IMR-90 (cell line): ENCODE measurements at regions not wholly inside any gene's neighbourhood (a gene's known extent, or its start where the extent isn't known, plus 50 kb on each side); places are given as distances from the start of the nearest gene placed in this dataset.

Experiments used
- ATAC-seq: fragments of 200-7000 bp; cut with Tn5 transposase; 2 replicates; pipeline ENCODE4 v1.9.1; 2020; ENCODE audit warnings: low read depth, mild to moderate bottlenecking, moderate library complexity
- BruUV-seq: library from RNA; stranded (reverse); fragments of 400-500 nt; replicated peaks from 2 replicates; lab custom pipeline; 2021; lab: Mats Ljungman, UMichigan
- CTCF ChIA-PET: fragments of 300-600 bp; formaldehyde crosslinking; extraction: SDS; loops from one replicate; lab custom pipeline; 2021; ENCODE audit warnings: antibody characterized with exemption; lab: Yijun Ruan, JAX
- POLR2A ChIA-PET: fragments of 300-600 bp; sonication (Branson Sonifier 250); formaldehyde crosslinking; loops from one replicate; lab custom pipeline; 2022; ENCODE audit warnings: antibody characterized with exemption; ENCODE audit not compliant: unreplicated experiment; lab: Charles Lee
- DNase-seq: peaks from one replicate; pipeline ENCODE4 v3.0.0; 2013
- H2AFZ ChIP-seq: replicated peaks from 2 replicates; pipeline ENCODE3; 2013; ENCODE audit warnings: low read length, mild to moderate bottlenecking; ENCODE audit not compliant: poor library complexity
- H2AK5ac ChIP-seq: 2 replicates; pipeline ENCODE4 v1.6.1; 2013; ENCODE audit warnings: low read depth, low read length, inconsistent platforms
- H2AK9ac ChIP-seq: replicated peaks from 2 replicates; pipeline ENCODE3; 2013; ENCODE audit warnings: mild to moderate bottlenecking, low read depth, low read length, moderate library complexity; ENCODE audit not compliant: poor library complexity
- H2BK120ac ChIP-seq: 2 replicates; pipeline ENCODE4 v1.6.1; 2013; ENCODE audit warnings: low read depth, low read length, inconsistent platforms
- H2BK15ac ChIP-seq: 3 replicates; pipeline ENCODE4 v1.6.1; 2013; ENCODE audit warnings: low read depth, low read length, inconsistent platforms
- H2BK20ac ChIP-seq: 2 replicates; pipeline ENCODE4 v1.6.1; 2013; ENCODE audit warnings: low read depth, mild to moderate bottlenecking, inconsistent platforms, low read length, moderate library complexity
- H2BK5ac ChIP-seq: 2 replicates; pipeline ENCODE4 v1.6.1; 2013; ENCODE audit warnings: mild to moderate bottlenecking, low read depth, low read length, inconsistent platforms; ENCODE audit not compliant: poor library complexity, severe bottlenecking
- H3K14ac ChIP-seq: replicated peaks from 2 replicates; pipeline ENCODE4 v1.6.1; 2013; ENCODE audit warnings: low read depth, low read length, inconsistent platforms
- H3K18ac ChIP-seq: 2 replicates; pipeline ENCODE4 v1.6.1; 2013; ENCODE audit warnings: low read depth, low read length, control low read depth
- H3K23ac ChIP-seq: 2 replicates; pipeline ENCODE4 v1.6.1; 2013; ENCODE audit warnings: low read depth, low read length, inconsistent platforms
- H3K27ac ChIP-seq: 2 replicates; pipeline ENCODE4 v1.5.1; 2013; ENCODE audit warnings: mild to moderate bottlenecking, control low read depth, low read length; ENCODE audit not compliant: insufficient read depth
- H3K27me3 ChIP-seq: 2 replicates; pipeline ENCODE4 v1.6.1; 2013; ENCODE audit warnings: low read length; ENCODE audit not compliant: control insufficient read depth, insufficient read depth
- H3K36me3 ChIP-seq: 2 replicates; pipeline ENCODE4 v1.6.1; 2013; ENCODE audit warnings: low read length, mixed read lengths; ENCODE audit not compliant: control insufficient read depth, insufficient read depth
- H3K4ac ChIP-seq: 2 replicates; pipeline ENCODE4 v1.6.1; 2013; ENCODE audit warnings: low read depth, low read length, inconsistent platforms
- H3K4me1 ChIP-seq: 2 replicates; pipeline ENCODE4 v1.6.1; 2013; ENCODE audit warnings: low read length, mixed read lengths; ENCODE audit not compliant: control insufficient read depth, insufficient read depth
- H3K4me2 ChIP-seq: 2 replicates; pipeline ENCODE4 v1.6.1; 2013; ENCODE audit warnings: low read depth, mild to moderate bottlenecking, control low read depth, low read length, moderate library complexity
- H3K4me3 ChIP-seq: 2 replicates; pipeline ENCODE4 v1.5.1; 2013; ENCODE audit warnings: low read depth, mild to moderate bottlenecking, control low read depth, low read length, moderate library complexity; ENCODE audit not compliant: insufficient read depth
- H3K56ac ChIP-seq: 2 replicates; pipeline ENCODE4 v1.6.1; 2013; ENCODE audit warnings: low read length, inconsistent platforms; ENCODE audit not compliant: insufficient read depth; ENCODE audit errors: extremely low read depth
- H3K79me1 ChIP-seq, 2 experiments: 2 replicates each; pipeline ENCODE4 v1.6.1; 2013; ENCODE audit warnings: low read length in 2 of 2, inconsistent platforms in 1 of 2, low read depth in 1 of 2
- H3K9ac ChIP-seq: 2 replicates; pipeline ENCODE4 v1.6.1; 2013; ENCODE audit warnings: low read depth, low read length, control low read depth
- H3K9me1 ChIP-seq: 2 replicates; pipeline ENCODE4 v1.6.1; 2013; ENCODE audit warnings: low read length, inconsistent platforms; ENCODE audit not compliant: insufficient read depth
- H3K9me3 ChIP-seq: 2 replicates; pipeline ENCODE4 v1.6.1; 2013; ENCODE audit warnings: low read length; ENCODE audit not compliant: control insufficient read depth, insufficient read depth
- H4K20me1 ChIP-seq: 2 replicates; pipeline ENCODE4 v1.6.1; 2013; ENCODE audit warnings: low read length, inconsistent platforms; ENCODE audit not compliant: insufficient read depth
- H4K5ac ChIP-seq: 2 replicates; pipeline ENCODE4 v1.6.1; 2013; ENCODE audit warnings: mild to moderate bottlenecking, low read depth, low read length, control low read depth
- H4K8ac ChIP-seq, 2 experiments: 2 replicates each; pipeline ENCODE4 v1.6.1; 2013; ENCODE audit warnings: low read depth in 2 of 2, low read length in 2 of 2, control low read depth in 1 of 2, inconsistent platforms in 1 of 2
- H4K91ac ChIP-seq: 2 replicates; pipeline ENCODE4 v1.6.1; 2013; ENCODE audit warnings: low read depth, low read length, inconsistent platforms; ENCODE audit not compliant: insufficient read depth
- BHLHE40 ChIP-seq: fragments of 150-350 bp; IDR thresholded peaks from 2 replicates; pipeline ENCODE4 v1.6.1; 2016; ENCODE audit warnings: mild to moderate bottlenecking, low read depth, low read length
- CEBPB ChIP-seq: IDR thresholded peaks from 2 replicates; pipeline ENCODE4 v1.6.1; 2012; ENCODE audit warnings: low read depth, low read length, improper control_type of control experiment
- CHD1 ChIP-seq: IDR thresholded peaks from 2 replicates; pipeline ENCODE4 v1.6.1; 2012; ENCODE audit warnings: low read depth, low read length, improper control_type of control experiment
- CTCF ChIP-seq: conservative IDR thresholded peaks from 2 replicates; pipeline ENCODE4 v1.5.1; 2012; ENCODE audit warnings: mild to moderate bottlenecking, low read depth, low read length, improper control_type of control experiment
- ELK1 ChIP-seq: fragments of 150-350 bp; IDR thresholded peaks from 2 replicates; pipeline ENCODE4 v1.6.1; 2016; ENCODE audit warnings: low read depth, mild to moderate bottlenecking, low read length, moderate library complexity, borderline replicate concordance
- FOS ChIP-seq: fragments of 150-350 bp; IDR thresholded peaks from 2 replicates; pipeline ENCODE4 v1.6.1; 2016; ENCODE audit warnings: low read depth, low read length
- MAFK ChIP-seq: IDR thresholded peaks from 2 replicates; pipeline ENCODE4 v1.6.1; 2012; ENCODE audit warnings: low read depth, low read length, improper control_type of control experiment
- MAZ ChIP-seq: IDR thresholded peaks from 2 replicates; pipeline ENCODE4 v1.6.1; 2012; ENCODE audit warnings: low read depth, mild to moderate bottlenecking, low read length, improper control_type of control experiment, moderate library complexity, borderline replicate concordance
- MXI1 ChIP-seq: IDR thresholded peaks from 2 replicates; pipeline ENCODE4 v1.6.1; 2012; ENCODE audit warnings: low read depth, mild to moderate bottlenecking, low read length, moderate library complexity, borderline replicate concordance
- NFE2L2 ChIP-seq: fragments of 150-350 bp; IDR thresholded peaks from 2 replicates; pipeline ENCODE4 v1.6.1; 2016; ENCODE audit warnings: low read depth, mild to moderate bottlenecking, low read length
- POLR2A ChIP-seq: IDR thresholded peaks from 2 replicates; pipeline ENCODE4 v1.6.1; 2012; ENCODE audit warnings: mild to moderate bottlenecking, low read depth, low read length
- RAD21 ChIP-seq: IDR thresholded peaks from 2 replicates; pipeline ENCODE4 v1.6.1; 2012; ENCODE audit warnings: low read length, improper control_type of control experiment
- RCOR1 ChIP-seq: IDR thresholded peaks from 2 replicates; pipeline ENCODE4 v1.6.1; 2012; ENCODE audit warnings: mild to moderate bottlenecking, low read length, improper control_type of control experiment; ENCODE audit not compliant: insufficient replicate concordance
- RFX5 ChIP-seq: IDR thresholded peaks from 2 replicates; pipeline ENCODE4 v1.8.0; 2012; ENCODE audit warnings: low read depth, mild to moderate bottlenecking, low read length, moderate library complexity
- SMC3 ChIP-seq: fragments of 150-350 bp; IDR thresholded peaks from 2 replicates; pipeline ENCODE4 v1.6.1; 2016; ENCODE audit warnings: low read depth, mild to moderate bottlenecking, antibody characterized with exemption, low read length, moderate library complexity
- USF2 ChIP-seq: fragments of 150-350 bp; IDR thresholded peaks from 2 replicates; pipeline ENCODE4 v1.6.1; 2017; ENCODE audit warnings: mild to moderate bottlenecking, antibody characterized with exemption, low read length, low read depth
- dilution Hi-C: fragments of 300-500 bp; cut with HindIII; formaldehyde crosslinking; loops from one replicate; pipeline ENCODE4 v1.14.3; 2018; ENCODE audit warnings: low sequenced_read_pairs; ENCODE audit not compliant: unreplicated experiment
- in situ Hi-C: fragments of 300-500 bp; cut with MboI; formaldehyde crosslinking; loops from 3 replicates; pipeline ENCODE4 v1.14.3; 2019; ENCODE audit warnings: low sequenced_read_pairs, inconsistent platforms, mixed read lengths
- intact Hi-C: fragments of 100-400 bp; cut with micrococcal nuclease; formaldehyde crosslinking; loops from 2 replicates; pipeline ENCODE4 v1.10.0; 2022

DNA sequence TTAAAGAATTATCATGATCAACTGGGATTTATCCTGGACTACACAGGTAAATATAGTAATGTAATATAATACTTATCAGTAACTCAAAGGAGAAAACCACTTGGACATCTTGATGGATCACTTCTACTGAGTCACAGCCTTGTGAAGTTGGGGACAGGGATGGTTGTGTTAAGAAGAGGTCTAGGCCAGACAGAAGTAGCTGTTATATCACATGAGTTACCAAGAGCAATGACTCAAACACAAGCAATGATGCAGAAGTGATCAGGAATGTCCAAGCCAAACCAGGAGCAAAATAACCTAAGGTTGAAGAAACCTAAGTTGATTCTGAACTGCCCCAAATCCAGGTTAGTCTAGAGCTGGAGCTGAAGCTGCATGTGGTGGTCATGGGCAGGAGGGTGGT lies 424.5 kb upstream of the DAB1 start:
- Histone ChIP-seq H3K27ac (no peak overlapping the region), H3K9ac (no peak overlapping the region), H3K9me1 (no peaks in the 10 kb centered on the region), H2AK9ac (no peak overlapping the region), H3K79me1 (no peaks in the 10 kb centered on the region), H2BK120ac (no peak overlapping the region), H4K20me1 (no peaks in the 10 kb centered on the region), H2BK5ac (no peak overlapping the region), H2AK5ac (no peak overlapping the region), H3K23ac (no peak overlapping the region), H4K91ac (no peak overlapping the region), H3K36me3 (no peaks in the 10 kb centered on the region), H4K5ac (no peak overlapping the region), H3K9me3 (no peaks in the 10 kb centered on the region), H3K14ac (no peak overlapping the region), H3K18ac (no peak overlapping the region), H3K4me3 (no peak overlapping the region), H3K4me2 (no peak overlapping the region), H2BK20ac (no peak overlapping the region), H3K56ac (no peak overlapping the region), H3K4me1 (no peaks in the 10 kb centered on the region), H4K8ac (no peak overlapping the region), H3K4ac (no peak overlapping the region), H2AFZ (no peak overlapping the region), H2BK15ac (no peak overlapping the region), H3K27me3 (no peaks in the 10 kb centered on the region)
- ChIA-PET POLR2A (no interaction called here), CTCF (no interaction called here)
- no TSS peak for BruUV-seq
- in situ Hi-C loops, result no loop called here
- intact Hi-C loops, result no loop called here
- ATAC-seq (no peak), DNase-seq (no peak)
- TF ChIP-seq POLR2A (no peak), RAD21 (no peak), USF2 (no peak), CTCF (no peak), SMC3 (no peak), MAFK (no peak), NFE2L2 (no peak), MAZ (no peak), FOS (no peak), MXI1 (no peak), CHD1 (no peak), BHLHE40 (no peak), ELK1 (no peak), CEBPB (no peak), RFX5 (no peak), RCOR1 (no peak)
- dilution Hi-C loops, result no loop called here
